Psoas muscle (tissue), 7 donors: ENCODE measurements at regions not wholly inside any gene's neighbourhood (a gene's known extent, or its start where the extent isn't known, plus 50 kb on each side); places are given as distances from the start of the nearest gene placed in this dataset.

Experiments
- ATAC-seq, 4 donors: fragments of 200-7000 bp; cut with Tn5 transposase; one replicate each; pipeline ENCODE4 v1.9.1; 2020; ENCODE audit warnings: moderate library complexity in 3 of 4, mild to moderate bottlenecking in 2 of 4
- DNase-seq, 2 donors: peaks; one replicate each; pipeline ENCODE4 v3.0.0-alpha.2; 2020
- H3K27ac ChIP-seq: fragments of 200-600 bp; one replicate; pipeline ENCODE4 v1.8.0; 2022
- H3K27me3 ChIP-seq, 3 donors: fragments of 200-600 bp in 1 of 3; one replicate each; pipeline versions ENCODE4 v1.6.1 to v1.8.0; 2013 to 2022; ENCODE audit warnings: low read length in 2 of 3, mild to moderate bottlenecking in 2 of 3, moderate library complexity in 1 of 3; ENCODE audit not compliant: insufficient read depth in 3 of 3
- H3K36me3 ChIP-seq, 2 donors: fragments of 200-600 bp in 1 of 2; one replicate each; pipeline versions ENCODE4 v1.6.1 to v1.8.0; 2013 to 2022; ENCODE audit warnings: low read depth in 1 of 2, mild to moderate bottlenecking in 1 of 2, moderate library complexity in 1 of 2; ENCODE audit not compliant: insufficient read depth in 1 of 2
- H3K4me1 ChIP-seq: fragments of 200-600 bp; one replicate; pipeline ENCODE4 v1.8.0; 2022
- H3K4me3 ChIP-seq: fragments of 200-600 bp; one replicate; pipeline ENCODE4 v1.8.0; 2022; ENCODE audit warnings: mild to moderate bottlenecking
- H3K9me3 ChIP-seq: fragments of 200-600 bp; one replicate; pipeline ENCODE4 v1.8.0; 2022
- whole genome bisulfite sequencing, 3 donors: extraction: QIAGEN DNeasy Blood & Tissue Kit; methylation state at CpG; one replicate each; pipeline versions ENCODE4 v1.1.6 to v1.1.7; 2013; 5-methylcytosine and 5-hydroxymethylcytosine counted together
- intact Hi-C, 2 donors: fragments of 100-400 bp; cut with DNase I; formaldehyde crosslinking; loops; one replicate each; pipeline versions ENCODE4 v1.11.0 to v1.14.2; 2022
- TF ChIP-seq, protein P1 (sequence below): fragments of 200-600 bp; IDR thresholded peaks from one replicate; pipeline ENCODE4 v1.8.0; 2022; ENCODE audit warnings: antibody characterized with exemption
- donor health status: healthy with polysubstance abuse.
- donor health status: DM: no; HTN: no; CAD: no; lungs with moderate emphysema.
- donor health status: Bipolar disorder and iron deficiency.
- donor health status: healthy.
- donor health status: DM: yes; HTN: yes; CAD: no.
- donor health status: DM: no; HTN: no; CAD: no.
- donor health status: DM: yes; HTN: yes; CAD: no.

DNA sequence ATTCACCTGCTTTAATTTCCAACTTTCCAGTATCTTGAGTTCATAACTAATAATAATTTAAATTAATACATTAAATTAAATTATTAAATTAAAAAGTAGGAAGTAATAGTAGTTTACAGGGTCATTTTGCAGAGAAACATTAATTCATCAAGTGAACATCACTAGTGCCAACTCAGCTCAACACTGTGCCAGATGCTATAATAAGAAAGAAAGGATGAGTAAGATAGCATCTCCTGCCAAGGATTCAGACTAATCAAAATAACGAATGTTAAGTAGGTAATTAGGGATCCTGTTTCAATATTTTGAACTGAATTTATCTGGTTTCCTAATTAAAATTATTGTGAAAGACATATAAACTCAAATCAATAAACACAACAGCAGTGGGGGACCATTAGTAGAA, 596.7 kb downstream of the SLC6A15 start:
- 37 to 50% (median 47%) methylated on average over 1 of the region's 1 CpG for WGBS, 3 donors
- intact Hi-C loops: no loop called here
- no peak for ATAC-seq
- no peak overlapping the region for H3K4me3 ChIP-seq
- no peaks in the 10 kb centered on the region for H3K9me3 ChIP-seq
- H3K36me3 ChIP-seq: no peaks in the 10 kb centered on the region
- DNase-seq: no peak
- TF ChIP-seq, protein P1, sequence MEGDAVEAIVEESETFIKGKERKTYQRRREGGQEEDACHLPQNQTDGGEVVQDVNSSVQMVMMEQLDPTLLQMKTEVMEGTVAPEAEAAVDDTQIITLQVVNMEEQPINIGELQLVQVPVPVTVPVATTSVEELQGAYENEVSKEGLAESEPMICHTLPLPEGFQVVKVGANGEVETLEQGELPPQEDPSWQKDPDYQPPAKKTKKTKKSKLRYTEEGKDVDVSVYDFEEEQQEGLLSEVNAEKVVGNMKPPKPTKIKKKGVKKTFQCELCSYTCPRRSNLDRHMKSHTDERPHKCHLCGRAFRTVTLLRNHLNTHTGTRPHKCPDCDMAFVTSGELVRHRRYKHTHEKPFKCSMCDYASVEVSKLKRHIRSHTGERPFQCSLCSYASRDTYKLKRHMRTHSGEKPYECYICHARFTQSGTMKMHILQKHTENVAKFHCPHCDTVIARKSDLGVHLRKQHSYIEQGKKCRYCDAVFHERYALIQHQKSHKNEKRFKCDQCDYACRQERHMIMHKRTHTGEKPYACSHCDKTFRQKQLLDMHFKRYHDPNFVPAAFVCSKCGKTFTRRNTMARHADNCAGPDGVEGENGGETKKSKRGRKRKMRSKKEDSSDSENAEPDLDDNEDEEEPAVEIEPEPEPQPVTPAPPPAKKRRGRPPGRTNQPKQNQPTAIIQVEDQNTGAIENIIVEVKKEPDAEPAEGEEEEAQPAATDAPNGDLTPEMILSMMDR: no peak
- H3K27ac ChIP-seq: no peak overlapping the region
- no peaks in the 10 kb centered on the region for H3K27me3 ChIP-seq
- H3K4me1 ChIP-seq: no peaks in the 10 kb centered on the region

DNA sequence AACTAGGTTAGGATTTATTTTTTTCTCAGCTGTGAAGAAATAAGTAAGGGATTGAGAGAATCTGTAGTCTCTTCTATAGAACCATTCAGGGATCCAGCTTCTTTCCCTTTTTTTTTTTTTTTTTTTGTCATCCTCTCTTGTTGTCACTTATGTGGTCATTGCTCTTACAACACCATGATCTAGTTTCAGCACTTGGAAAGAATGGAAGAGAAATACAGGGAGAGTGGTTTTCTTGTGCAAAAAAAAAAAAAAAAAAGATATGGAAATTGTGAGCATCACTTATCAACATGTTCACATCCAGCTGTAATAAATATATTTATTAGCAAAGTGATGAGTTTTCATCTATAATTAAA, 599.3 kb downstream of the SLC6A15 start:
- H3K27ac ChIP-seq: no peak overlapping the region
- H3K36me3 ChIP-seq: no peaks in the 10 kb centered on the region
- no peaks in the 10 kb centered on the region for H3K27me3 ChIP-seq
- DNase-seq (no peak), ATAC-seq (no peak)
- H3K4me1 ChIP-seq: no peaks in the 10 kb centered on the region
- TF ChIP-seq, protein P1: no peak
- intact Hi-C loops: no loop called here
- H3K4me3 ChIP-seq: no peak overlapping the region
- H3K9me3 ChIP-seq: no peaks in the 10 kb centered on the region

DNA sequence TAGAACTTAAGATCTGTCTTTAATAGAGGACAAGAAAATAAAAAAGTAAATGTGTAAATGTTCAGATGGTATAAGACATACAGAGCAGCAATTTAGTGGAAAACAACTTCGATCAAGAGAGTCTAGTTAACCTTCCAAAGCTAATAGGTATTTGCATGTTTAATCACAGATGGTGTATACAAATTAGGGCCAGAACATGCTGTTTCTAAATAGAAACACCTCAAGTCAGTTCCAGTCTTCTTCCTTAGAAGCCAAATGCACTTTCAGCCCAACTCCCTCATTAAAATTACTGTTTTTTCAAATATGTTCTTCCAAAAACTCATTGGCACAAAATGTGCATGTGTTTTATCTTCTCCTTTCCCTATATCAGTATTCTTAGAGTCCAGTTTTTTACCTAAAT, 604.4 kb downstream of the SLC6A15 start:
- no peak for ATAC-seq
- Histone ChIP-seq H3K36me3 (no peaks in the 10 kb centered on the region), H3K27me3 (no peaks in the 10 kb centered on the region), H3K4me1 (no peaks in the 10 kb centered on the region), H3K27ac (no peak overlapping the region), H3K4me3 (no peak overlapping the region), H3K9me3 (no peaks in the 10 kb centered on the region)
- no peak for DNase-seq
- WGBS, 3 donors: 84 to 93% (median 89%) methylated on average over 1 of the region's 1 CpG
- TF ChIP-seq, protein P1: no peak
- intact Hi-C loops: no loop called here

- ATAC-seq: no peak
- 47 to 68% (median 48%) methylated on average over 3 of the region's 3 CpGs for WGBS, 3 donors
Observed at GRCh38 chr12:84305144-84305543, 607.5 kb downstream of the SLC6A15 start.

DNA sequence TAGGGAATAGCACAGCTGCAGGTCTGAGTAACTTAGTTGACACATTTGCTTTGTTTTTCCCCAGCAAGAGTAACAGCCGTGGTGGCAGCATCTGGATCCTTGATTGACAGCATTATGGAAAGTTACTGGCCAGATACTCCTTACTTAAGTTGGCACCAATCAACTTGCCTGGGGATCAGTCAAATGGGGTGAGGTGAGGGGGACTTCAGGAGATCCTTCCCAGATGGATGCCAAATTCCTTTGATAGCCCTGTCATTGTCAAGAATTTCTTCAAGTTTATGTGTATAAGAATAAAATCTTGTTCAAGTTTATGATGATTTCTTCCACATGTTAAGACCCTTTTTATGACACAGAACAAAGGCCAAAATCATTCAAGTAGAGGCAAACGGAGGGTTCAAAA, 618.4 kb downstream of the SLC6A15 start:
- H3K27ac ChIP-seq: no peak overlapping the region
- DNase-seq: no peak
- TF ChIP-seq, protein P1: no peak

More at GRCh38 chr12:84305144-84305543, 607.5 kb downstream of the SLC6A15 start:
- no peak overlapping the region for H3K4me3 ChIP-seq
- H3K27ac ChIP-seq: no peak overlapping the region
- TF ChIP-seq, protein P1: no peak
- H3K9me3 ChIP-seq: no peaks in the 10 kb centered on the region
- no peaks in the 10 kb centered on the region for H3K4me1 ChIP-seq
- no peak for DNase-seq
- no peaks in the 10 kb centered on the region for H3K27me3 ChIP-seq
- intact Hi-C loops: no loop called here
- H3K36me3 ChIP-seq: no peaks in the 10 kb centered on the region

More for the DNA sequence above, 618.4 kb downstream of the SLC6A15 start:
- intact Hi-C loops: no loop called here
- ATAC-seq: no peak
- Histone ChIP-seq H3K27me3 (no peaks in the 10 kb centered on the region), H3K9me3 (peaks cover 5% of the 10 kb centered on the region), H3K4me1 (no peaks in the 10 kb centered on the region), H3K4me3 (no peak overlapping the region), H3K36me3 (no peaks in the 10 kb centered on the region)
- WGBS, 3 donors: 26 to 36% (median 35%) methylated on average over 2 of the region's 2 CpGs
